HEK293T (cell line): ENCODE measurements at regions not wholly inside any gene's neighbourhood (a gene's known extent, or its start where the extent isn't known, plus 50 kb on each side); places are given as distances from the start of the nearest gene placed in this dataset.

Experiments used
- BHLHE40 ChIP-seq: fragments of 450-650 bp; IDR thresholded peaks from 2 replicates; pipeline ENCODE4 v1.6.1; 2016; ENCODE audit warnings: mild to moderate bottlenecking, moderate library complexity, borderline replicate concordance
- SP1 ChIP-seq: fragments of 450-650 bp; IDR thresholded peaks from 2 replicates; pipeline ENCODE4 v1.6.1; 2017

DNA sequence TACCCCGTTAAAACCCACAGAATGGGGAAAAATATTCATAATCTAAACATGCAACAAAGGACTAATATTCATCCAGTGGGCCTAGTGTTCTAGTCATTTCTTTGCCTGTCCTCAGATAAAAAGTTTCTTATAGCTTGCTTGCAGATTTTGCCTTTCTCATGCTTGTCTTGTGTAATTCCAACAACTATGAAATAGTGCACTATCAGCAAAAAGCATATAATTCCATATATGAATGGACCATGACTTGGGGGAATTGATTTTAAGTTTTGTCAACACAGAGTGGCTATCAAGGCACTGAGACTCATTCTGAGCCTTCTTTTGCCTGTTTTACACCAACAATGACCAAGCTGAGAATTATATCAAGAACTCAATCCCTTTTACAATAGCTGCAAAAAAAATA, 278.6 kb upstream of the GPR149 start:
- TF ChIP-seq SP1 (no peak), BHLHE40 (no peak)
